ENCODE measurements at regions not wholly inside any gene's neighbourhood (a gene's known extent, or its start where the extent isn't known, plus 50 kb on each side); places are given as distances from the start of the nearest gene placed in this dataset.

- TF ChIP-seq CTCF (IDR thresholded peaks at IDR 0.05): no peak
- TF ChIP-seq POLR2A (IDR thresholded peaks at IDR 0.05): no peak
Observed at GRCh38 chr15:88390164-88390901, 76.9 kb downstream of the MRPL46 start.
